ENCODE measurements at regions not wholly inside any gene's neighbourhood (a gene's known extent, or its start where the extent isn't known, plus 50 kb on each side); places are given as distances from the start of the nearest gene placed in this dataset.

GRCh38 chr13:84777316-84777715 lies 895.0 kb upstream of the SLITRK1 start:
- no CpG with 5 or more reads among the region's 4 CpGs for WGBS, 2 experiments (ENCODE audit: extremely low coverage in 2 of 2, insufficient read length in 1 of 2)
- ChIA-PET CTCF (no interaction called here), POLR2A (ENCODE audit: unreplicated experiment) (no interaction called here)
- H3K27ac ChIP-seq (ENCODE audit: insufficient read depth, low read length), result no peak overlapping the region
- no peak overlapping the region for H3K9ac ChIP-seq (ENCODE audit: low read depth, low read length)
- no peak overlapping the region for H2BK120ac ChIP-seq (ENCODE audit: low read depth, low read length)
- H4K5ac ChIP-seq (ENCODE audit: low read depth, low read length), result no peak overlapping the region
- H3K23ac ChIP-seq (ENCODE audit: low read depth, low read length), result no peak overlapping the region
- ATAC-seq (ENCODE audit: low read depth) (no peak), DNase-seq (no peak)
- H4K20me1 ChIP-seq (ENCODE audit: insufficient read depth, low read length), result no peaks in the 10 kb centered on the region
- no peaks in the 10 kb centered on the region for H3K27me3 ChIP-seq (ENCODE audit: control insufficient read depth, insufficient read depth, low read length)
- H3K9me3 ChIP-seq (ENCODE audit: control insufficient read depth, insufficient read depth, low read length), result no peaks in the 10 kb centered on the region
- H3K9me1 ChIP-seq (ENCODE audit: insufficient read depth, low read length), result no peaks in the 10 kb centered on the region
- no peak overlapping the region for H2BK20ac ChIP-seq (ENCODE audit: low read depth, low read length)
- H3K4ac ChIP-seq (ENCODE audit: low read depth, low read length), result no peak overlapping the region
- TF ChIP-seq RFX5 (IDR thresholded peaks at IDR 0.05; ENCODE audit: low read depth, low read length) (no peak), MXI1 (IDR thresholded peaks at IDR 0.05; ENCODE audit: borderline replicate concordance, low read depth, low read length) (no peak), RCOR1 (IDR thresholded peaks at IDR 0.05; ENCODE audit: insufficient replicate concordance, low read length) (no peak), NFE2L2 (IDR thresholded peaks at IDR 0.05; ENCODE audit: low read depth, low read length) (no peak), RAD21 (IDR thresholded peaks at IDR 0.05; ENCODE audit: low read length) (no peak), MAFK (IDR thresholded peaks at IDR 0.05; ENCODE audit: low read depth, low read length) (no peak), BHLHE40 (IDR thresholded peaks at IDR 0.05; ENCODE audit: low read depth, low read length) (no peak), SMC3 (IDR thresholded peaks at IDR 0.05; ENCODE audit: low read depth, low read length) (no peak)
- TF ChIP-seq, protein P1, sequence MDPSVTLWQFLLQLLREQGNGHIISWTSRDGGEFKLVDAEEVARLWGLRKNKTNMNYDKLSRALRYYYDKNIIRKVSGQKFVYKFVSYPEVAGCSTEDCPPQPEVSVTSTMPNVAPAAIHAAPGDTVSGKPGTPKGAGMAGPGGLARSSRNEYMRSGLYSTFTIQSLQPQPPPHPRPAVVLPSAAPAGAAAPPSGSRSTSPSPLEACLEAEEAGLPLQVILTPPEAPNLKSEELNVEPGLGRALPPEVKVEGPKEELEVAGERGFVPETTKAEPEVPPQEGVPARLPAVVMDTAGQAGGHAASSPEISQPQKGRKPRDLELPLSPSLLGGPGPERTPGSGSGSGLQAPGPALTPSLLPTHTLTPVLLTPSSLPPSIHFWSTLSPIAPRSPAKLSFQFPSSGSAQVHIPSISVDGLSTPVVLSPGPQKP (IDR thresholded peaks at IDR 0.05; ENCODE audit: borderline replicate concordance, low read depth, low read length), result no peak
- TF ChIP-seq, protein P2, sequence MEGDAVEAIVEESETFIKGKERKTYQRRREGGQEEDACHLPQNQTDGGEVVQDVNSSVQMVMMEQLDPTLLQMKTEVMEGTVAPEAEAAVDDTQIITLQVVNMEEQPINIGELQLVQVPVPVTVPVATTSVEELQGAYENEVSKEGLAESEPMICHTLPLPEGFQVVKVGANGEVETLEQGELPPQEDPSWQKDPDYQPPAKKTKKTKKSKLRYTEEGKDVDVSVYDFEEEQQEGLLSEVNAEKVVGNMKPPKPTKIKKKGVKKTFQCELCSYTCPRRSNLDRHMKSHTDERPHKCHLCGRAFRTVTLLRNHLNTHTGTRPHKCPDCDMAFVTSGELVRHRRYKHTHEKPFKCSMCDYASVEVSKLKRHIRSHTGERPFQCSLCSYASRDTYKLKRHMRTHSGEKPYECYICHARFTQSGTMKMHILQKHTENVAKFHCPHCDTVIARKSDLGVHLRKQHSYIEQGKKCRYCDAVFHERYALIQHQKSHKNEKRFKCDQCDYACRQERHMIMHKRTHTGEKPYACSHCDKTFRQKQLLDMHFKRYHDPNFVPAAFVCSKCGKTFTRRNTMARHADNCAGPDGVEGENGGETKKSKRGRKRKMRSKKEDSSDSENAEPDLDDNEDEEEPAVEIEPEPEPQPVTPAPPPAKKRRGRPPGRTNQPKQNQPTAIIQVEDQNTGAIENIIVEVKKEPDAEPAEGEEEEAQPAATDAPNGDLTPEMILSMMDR (conservative IDR thresholded peaks at IDR 0.05; ENCODE audit: low read depth, low read length), result no peak
- no peak overlapping the region for H4K8ac ChIP-seq (ENCODE audit: low read depth in 2 of 2, low read length in 2 of 2)
- no peak overlapping the region for H3K4me2 ChIP-seq (ENCODE audit: low read depth, low read length)
- no peaks in the 10 kb centered on the region for H3K79me1 ChIP-seq (ENCODE audit: low read depth in 1 of 2, low read length in 2 of 2)
- intact Hi-C loops (cut with micrococcal nuclease) (no loop called here), in situ Hi-C loops (cut with MboI; ENCODE audit: low sequenced_read_pairs) (no loop called here), dilution Hi-C loops (cut with HindIII; ENCODE audit: low sequenced_read_pairs, unreplicated experiment) (no loop called here)
- H2AFZ ChIP-seq (replicated peaks; ENCODE audit: low read length, poor library complexity), result no peak overlapping the region
- BruUV-seq (replicated peaks), result no TSS peak
- H2BK5ac ChIP-seq (ENCODE audit: low read depth, low read length, poor library complexity, severe bottlenecking), result no peak overlapping the region
- H3K18ac ChIP-seq (ENCODE audit: low read depth, low read length), result no peak overlapping the region
- H4K91ac ChIP-seq (ENCODE audit: insufficient read depth, low read depth, low read length), result no peak overlapping the region
- no peak overlapping the region for H2BK15ac ChIP-seq (ENCODE audit: low read depth, low read length)
- no peaks in the 10 kb centered on the region for H3K4me1 ChIP-seq (ENCODE audit: control insufficient read depth, insufficient read depth, low read length)
- no peak overlapping the region for H2AK5ac ChIP-seq (ENCODE audit: low read depth, low read length)
- no peak overlapping the region for H3K56ac ChIP-seq (ENCODE audit: extremely low read depth, insufficient read depth, low read length)
- H3K14ac ChIP-seq (replicated peaks; ENCODE audit: low read depth, low read length), result no peak overlapping the region
- H2AK9ac ChIP-seq (replicated peaks; ENCODE audit: low read depth, low read length, poor library complexity), result no peak overlapping the region
- no peaks in the 10 kb centered on the region for H3K36me3 ChIP-seq (ENCODE audit: control insufficient read depth, insufficient read depth, low read length)
- H3K4me3 ChIP-seq (ENCODE audit: insufficient read depth, low read depth, low read length), result no peak overlapping the region

Data from IMR-90 (cell line).